H9 (cell line): ENCODE measurements at regions not wholly inside any gene's neighbourhood (a gene's known extent, or its start where the extent isn't known, plus 50 kb on each side); places are given as distances from the start of the nearest gene placed in this dataset.
"Not testable (repeated sequence)": the region's sequence is repeated elsewhere in the genome, so short reads cannot be mapped to it uniquely, and the experiment has no call there.

Experiments
- DNase-seq: peaks from one replicate; pipeline ENCODE4 v3.0.0-alpha.2; 2017
- H2AFZ ChIP-seq: one replicate; pipeline ENCODE4 v1.6.1; 2013; ENCODE audit warnings: mild to moderate bottlenecking, low read length, control low read depth, moderate library complexity
- H2AK5ac ChIP-seq: 2 replicates; pipeline ENCODE4 v1.6.1; 2013; ENCODE audit warnings: low read length, control low read depth, mixed read lengths; ENCODE audit not compliant: insufficient read length
- H2BK120ac ChIP-seq: one replicate; pipeline ENCODE4 v1.6.1; 2013; ENCODE audit warnings: low read depth, mild to moderate bottlenecking, low read length, control low read depth, inconsistent platforms; ENCODE audit not compliant: poor library complexity, severe bottlenecking
- H2BK12ac ChIP-seq: 2 replicates; pipeline ENCODE4 v1.6.1; 2013; ENCODE audit warnings: low read length, control low read depth, mixed read lengths, low read depth; ENCODE audit not compliant: insufficient read length
- H2BK15ac ChIP-seq: 2 replicates; pipeline ENCODE4 v1.6.1; 2013; ENCODE audit warnings: low read depth, low read length, control low read depth
- H2BK20ac ChIP-seq: one replicate; pipeline ENCODE4 v1.6.1; 2013; ENCODE audit warnings: low read depth, mild to moderate bottlenecking, low read length, control low read depth, inconsistent platforms; ENCODE audit not compliant: poor library complexity, severe bottlenecking
- H2BK5ac ChIP-seq: 2 replicates; pipeline ENCODE4 v1.6.1; 2013; ENCODE audit warnings: low read length, control low read depth, mixed read lengths; ENCODE audit not compliant: insufficient read length
- H3K14ac ChIP-seq: 2 replicates; pipeline ENCODE4 v1.6.1; 2013; ENCODE audit warnings: low read length, control low read depth; ENCODE audit not compliant: insufficient read depth
- H3K18ac ChIP-seq: 2 replicates; pipeline ENCODE4 v1.6.1; 2013; ENCODE audit warnings: low read depth, mild to moderate bottlenecking, mixed read lengths, low read length, control low read depth; ENCODE audit not compliant: insufficient read length
- H3K23ac ChIP-seq: 2 replicates; pipeline ENCODE4 v1.6.1; 2013; ENCODE audit warnings: low read length, control low read depth, mixed read lengths, low read depth; ENCODE audit not compliant: insufficient read length
- H3K23me2 ChIP-seq: 2 replicates; pipeline ENCODE4 v1.6.1; 2013; ENCODE audit warnings: low read depth, mild to moderate bottlenecking, mixed read lengths, low read length, control low read depth; ENCODE audit not compliant: insufficient read length, poor library complexity, severe bottlenecking
- H3K27ac ChIP-seq: 2 replicates; pipeline ENCODE4 v1.5.1; 2013; ENCODE audit warnings: low read length, control low read depth, mixed read lengths, low read depth; ENCODE audit not compliant: insufficient read length
- H3K27me3 ChIP-seq: 2 replicates; pipeline ENCODE4 v1.6.1; 2013; ENCODE audit warnings: low read length, control low read depth, inconsistent platforms; ENCODE audit not compliant: insufficient read depth
- H3K4ac ChIP-seq: 2 replicates; pipeline ENCODE4 v1.6.1; 2013; ENCODE audit warnings: low read depth, mild to moderate bottlenecking, control low read depth, inconsistent platforms, low read length, moderate library complexity
- H3K4me1 ChIP-seq: 2 replicates; pipeline ENCODE4 v1.6.1; 2013; ENCODE audit warnings: low read length, control low read depth, inconsistent platforms; ENCODE audit not compliant: insufficient read depth
- H3K4me2 ChIP-seq: 2 replicates; pipeline ENCODE4 v1.6.1; 2013; ENCODE audit warnings: low read length, control low read depth, mixed read lengths; ENCODE audit not compliant: insufficient read length, insufficient read depth
- H3K56ac ChIP-seq: 2 replicates; pipeline ENCODE4 v1.6.1; 2013; ENCODE audit warnings: low read depth, mild to moderate bottlenecking, mixed read lengths, low read length, control low read depth; ENCODE audit not compliant: insufficient read length
- H3K79me1 ChIP-seq: 2 replicates; pipeline ENCODE4 v1.6.1; 2013; ENCODE audit warnings: low read depth, mild to moderate bottlenecking, moderate library complexity, low read length, control low read depth, inconsistent platforms; ENCODE audit not compliant: insufficient read depth, poor library complexity, severe bottlenecking
- H3K79me2 ChIP-seq: 2 replicates; pipeline ENCODE4 v1.6.1; 2013; ENCODE audit warnings: low read length, control low read depth, inconsistent platforms; ENCODE audit not compliant: insufficient read depth
- H3K9ac ChIP-seq: 2 replicates; pipeline ENCODE4 v1.6.1; 2013; ENCODE audit warnings: low read length, control low read depth, mixed read lengths; ENCODE audit not compliant: insufficient read length; ENCODE audit errors: extremely low read depth
- H3K9me3 ChIP-seq: one replicate; pipeline ENCODE4 v1.6.1; 2013; ENCODE audit warnings: low read depth, low read length, inconsistent platforms; ENCODE audit not compliant: control insufficient read depth
- H3T11ph ChIP-seq: one replicate; pipeline ENCODE4 v1.6.1; 2013; ENCODE audit warnings: mild to moderate bottlenecking, low read length, control low read depth, inconsistent platforms
- H4K20me1 ChIP-seq: one replicate; pipeline ENCODE4 v1.6.1; 2013; ENCODE audit not compliant: control insufficient read depth, insufficient read length, insufficient read depth
- H4K5ac ChIP-seq: 2 replicates; pipeline ENCODE4 v1.6.1; 2013; ENCODE audit warnings: low read depth, mild to moderate bottlenecking, mixed read lengths, low read length, control low read depth; ENCODE audit not compliant: insufficient read length
- H4K8ac ChIP-seq: replicated peaks from 2 replicates; pipeline ENCODE4 v1.6.1; 2013; ENCODE audit warnings: low read length, control low read depth, mixed read lengths, low read depth; ENCODE audit not compliant: insufficient read length
- H4K91ac ChIP-seq: 2 replicates; pipeline ENCODE4 v1.6.1; 2013; ENCODE audit warnings: low read depth, mild to moderate bottlenecking, moderate library complexity, mixed read lengths, low read length, control low read depth; ENCODE audit not compliant: insufficient read length
- H3K27ac Mint-ChIP-seq, 3 experiments: 2 replicates in 2 of 3; 3 replicates in 1 of 3; pipeline ENCODE4 v1.8.0; 2020 to 2021; ENCODE audit warnings: mixed read lengths in 3 of 3, mild to moderate bottlenecking in 1 of 3, moderate library complexity in 1 of 3
- H3K27me3 Mint-ChIP-seq: 2 replicates; pipeline ENCODE4 v1.8.0; 2021; ENCODE audit warnings: low read depth, mild to moderate bottlenecking, moderate library complexity, mixed read lengths
- H3K36me3 Mint-ChIP-seq, 3 experiments: 2 replicates in 2 of 3; 3 replicates in 1 of 3; pipeline ENCODE4 v1.8.0; 2020 to 2021; ENCODE audit warnings: low read depth in 3 of 3, mixed read lengths in 3 of 3; ENCODE audit not compliant: insufficient read depth in 1 of 3
- H3K4me1 Mint-ChIP-seq, 2 experiments: 2 replicates each; pipeline ENCODE4 v1.8.0; 2020; ENCODE audit warnings: mixed read lengths in 2 of 2
- H3K4me3 Mint-ChIP-seq, 2 experiments: 2 replicates in 1 of 2; 3 replicates in 1 of 2; pipeline ENCODE4 v1.8.0; 2020 to 2021; ENCODE audit warnings: mild to moderate bottlenecking in 2 of 2, mixed read lengths in 2 of 2, moderate library complexity in 1 of 2
- H3K9me3 Mint-ChIP-seq, 2 experiments: 2 replicates in 1 of 2; 3 replicates in 1 of 2; pipeline ENCODE4 v1.8.0; 2020; ENCODE audit warnings: mild to moderate bottlenecking in 2 of 2, mixed read lengths in 2 of 2, moderate library complexity in 1 of 2
- WGBS: extraction: QIAGEN DNeasy Blood & Tissue Kit; methylation state at CpG from one replicate; pipeline ENCODE4 v1.1.7; 2013; ENCODE audit warnings: missing lambda C conversion rate, low lambda C conversion rate, mixed read lengths; ENCODE audit not compliant: insufficient read length; ENCODE audit errors: extremely low coverage; 5-methylcytosine and 5-hydroxymethylcytosine counted together
- TF ChIP-seq, protein P1 (sequence below): fragments of 200-600 bp; sonication (generic); conservative IDR thresholded peaks from 3 replicates; pipeline ENCODE4 v1.8.0; 2021; ENCODE audit warnings: antibody characterized with exemption, mild to moderate bottlenecking

DNA sequence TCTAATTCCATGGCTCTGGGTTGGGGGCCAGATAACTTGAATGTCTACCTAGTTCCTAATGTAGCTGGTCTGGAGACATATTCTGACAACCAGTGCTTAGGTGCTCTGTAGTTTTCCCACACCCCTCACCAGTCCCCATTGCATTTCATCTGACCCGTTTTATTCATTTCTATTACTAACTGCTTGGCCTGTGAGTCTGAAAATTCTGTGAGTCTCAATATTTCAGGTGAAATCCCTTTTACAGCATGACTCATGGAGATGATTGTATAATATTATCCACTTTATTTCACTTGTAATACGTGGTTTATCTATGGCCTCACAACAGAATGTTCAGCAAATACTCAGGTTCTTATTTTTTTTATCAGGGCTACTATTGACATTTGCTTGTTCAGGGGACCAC, 103.7 kb upstream of the UGP2 start:
- Histone ChIP-seq H3K14ac (no peak overlapping the region), H3K27me3 (no peaks in the 10 kb centered on the region), H2BK12ac (no peak overlapping the region), H3K9ac (no peak overlapping the region), H3K23me2 (no peaks in the 10 kb centered on the region), H2BK120ac (no peak overlapping the region), H2BK5ac (no peak overlapping the region), H3K23ac (no peak overlapping the region), H4K8ac (no peak overlapping the region), H2BK20ac (no peak overlapping the region), H3K4me1 (peaks cover 2% of the 10 kb centered on the region; the same call in 1 of the 2 replicates), H3K18ac (no peak overlapping the region), H2BK15ac (no peak overlapping the region), H3T11ph (no peak overlapping the region), H2AFZ (no peak overlapping the region), H3K4me2 (no peak overlapping the region), H3K56ac (no peak overlapping the region), H3K4ac (no peak overlapping the region), H3K27ac (no peak overlapping the region), H4K20me1 (no peaks in the 10 kb centered on the region), H2AK5ac (no peak overlapping the region), H3K79me1 (no peaks in the 10 kb centered on the region), H3K9me3 (no peaks in the 10 kb centered on the region), H4K91ac (no peak overlapping the region), H4K5ac (no peak overlapping the region), H3K79me2 (no peaks in the 10 kb centered on the region)
- Mint-ChIP-seq H3K4me1 (peaks cover 19 to 28% of the 10 kb centered on the region in 2 experiments), H3K4me3 (no peak overlapping the region), H3K27me3 (no peaks in the 10 kb centered on the region; the same call in 1 of the 2 replicates), H3K27ac (peak overlapping the region in 1 of 3 experiments; percentile 16; a peak in 1 of 7 replicates), H3K36me3 (0 out of 7 replicates have a peak, but pooled peaks cover 0 to 3% (median 0%) of the 10 kb centered on the region in 3 experiments), H3K9me3 (no peaks in the 10 kb centered on the region; a peak in 1 of 5 replicates)
- no CpG with 5 or more reads among the region's 2 CpGs for WGBS
- DNase-seq: no peak
- TF ChIP-seq, protein P1, sequence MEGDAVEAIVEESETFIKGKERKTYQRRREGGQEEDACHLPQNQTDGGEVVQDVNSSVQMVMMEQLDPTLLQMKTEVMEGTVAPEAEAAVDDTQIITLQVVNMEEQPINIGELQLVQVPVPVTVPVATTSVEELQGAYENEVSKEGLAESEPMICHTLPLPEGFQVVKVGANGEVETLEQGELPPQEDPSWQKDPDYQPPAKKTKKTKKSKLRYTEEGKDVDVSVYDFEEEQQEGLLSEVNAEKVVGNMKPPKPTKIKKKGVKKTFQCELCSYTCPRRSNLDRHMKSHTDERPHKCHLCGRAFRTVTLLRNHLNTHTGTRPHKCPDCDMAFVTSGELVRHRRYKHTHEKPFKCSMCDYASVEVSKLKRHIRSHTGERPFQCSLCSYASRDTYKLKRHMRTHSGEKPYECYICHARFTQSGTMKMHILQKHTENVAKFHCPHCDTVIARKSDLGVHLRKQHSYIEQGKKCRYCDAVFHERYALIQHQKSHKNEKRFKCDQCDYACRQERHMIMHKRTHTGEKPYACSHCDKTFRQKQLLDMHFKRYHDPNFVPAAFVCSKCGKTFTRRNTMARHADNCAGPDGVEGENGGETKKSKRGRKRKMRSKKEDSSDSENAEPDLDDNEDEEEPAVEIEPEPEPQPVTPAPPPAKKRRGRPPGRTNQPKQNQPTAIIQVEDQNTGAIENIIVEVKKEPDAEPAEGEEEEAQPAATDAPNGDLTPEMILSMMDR: no peak

DNA sequence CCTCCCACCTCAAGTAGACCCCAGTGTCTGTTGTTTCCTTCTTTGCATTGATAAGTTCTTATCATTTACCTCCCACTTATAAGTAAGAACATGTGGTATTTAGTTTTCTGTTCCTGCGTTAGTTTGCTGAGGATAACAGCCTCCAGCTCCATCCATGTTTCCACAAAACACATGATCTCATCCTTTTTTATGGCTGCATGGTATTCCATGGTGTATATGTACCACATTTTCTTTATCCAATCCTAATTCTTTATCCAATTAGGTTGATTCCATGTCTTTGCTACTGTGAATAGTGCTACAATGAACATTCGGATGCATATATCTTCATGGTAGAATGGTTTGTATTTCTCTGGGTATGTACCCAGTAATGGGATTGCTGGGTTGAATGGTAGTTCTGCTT, 102.5 kb upstream of the UGP2 start:
- H3K27me3 ChIP-seq, H2BK120ac ChIP-seq, H3K14ac ChIP-seq, H2AFZ ChIP-seq, H3T11ph ChIP-seq, H2BK15ac ChIP-seq, H3K23ac ChIP-seq, H3K9me3 Mint-ChIP-seq, H2BK5ac ChIP-seq, H3K18ac ChIP-seq, H2AK5ac ChIP-seq, H4K20me1 ChIP-seq, H3K9ac ChIP-seq, H3K36me3 Mint-ChIP-seq, H2BK12ac ChIP-seq, DNase-seq, H3K79me2 ChIP-seq, H3K23me2 ChIP-seq, H3K56ac ChIP-seq, H3K9me3 ChIP-seq, H3K79me1 ChIP-seq, H3K4me3 Mint-ChIP-seq, H3K27me3 Mint-ChIP-seq, H2BK20ac ChIP-seq, H3K27ac ChIP-seq, H3K27ac Mint-ChIP-seq, H3K4me1 ChIP-seq, H3K4me2 ChIP-seq, H4K91ac ChIP-seq, H3K4ac ChIP-seq, H4K8ac ChIP-seq, H4K5ac ChIP-seq: not testable (repeated sequence)
- H3K4me1 Mint-ChIP-seq: peaks cover 25 to 33% of the 10 kb centered on the region in 2 experiments
- WGBS: no CpG with 5 or more reads among the region's 2 CpGs
